Mammary epithelial cell (primary cell): ENCODE measurements at regions not wholly inside any gene's neighbourhood (a gene's known extent, or its start where the extent isn't known, plus 50 kb on each side); places are given as distances from the start of the nearest gene placed in this dataset.

Experiments used
- EZH2 ChIP-seq: IDR thresholded peaks from 2 replicates; pipeline ENCODE4 v1.6.1; 2012; ENCODE audit warnings: low read length, inconsistent platforms, borderline replicate concordance
- TF ChIP-seq, protein P1 (sequence below), 2 donors: IDR thresholded peaks in 1 of 2; conservative IDR thresholded peaks in 1 of 2; 2 replicates each; pipeline ENCODE4 v1.5.1; 2011 to 2012; ENCODE audit warnings: inconsistent platforms in 2 of 2, low read length in 2 of 2, mild to moderate bottlenecking in 2 of 2, control low read depth in 1 of 2, low read depth in 1 of 2; ENCODE audit not compliant: insufficient read depth in 1 of 2; ENCODE audit errors: extremely low read depth in 1 of 2

DNA sequence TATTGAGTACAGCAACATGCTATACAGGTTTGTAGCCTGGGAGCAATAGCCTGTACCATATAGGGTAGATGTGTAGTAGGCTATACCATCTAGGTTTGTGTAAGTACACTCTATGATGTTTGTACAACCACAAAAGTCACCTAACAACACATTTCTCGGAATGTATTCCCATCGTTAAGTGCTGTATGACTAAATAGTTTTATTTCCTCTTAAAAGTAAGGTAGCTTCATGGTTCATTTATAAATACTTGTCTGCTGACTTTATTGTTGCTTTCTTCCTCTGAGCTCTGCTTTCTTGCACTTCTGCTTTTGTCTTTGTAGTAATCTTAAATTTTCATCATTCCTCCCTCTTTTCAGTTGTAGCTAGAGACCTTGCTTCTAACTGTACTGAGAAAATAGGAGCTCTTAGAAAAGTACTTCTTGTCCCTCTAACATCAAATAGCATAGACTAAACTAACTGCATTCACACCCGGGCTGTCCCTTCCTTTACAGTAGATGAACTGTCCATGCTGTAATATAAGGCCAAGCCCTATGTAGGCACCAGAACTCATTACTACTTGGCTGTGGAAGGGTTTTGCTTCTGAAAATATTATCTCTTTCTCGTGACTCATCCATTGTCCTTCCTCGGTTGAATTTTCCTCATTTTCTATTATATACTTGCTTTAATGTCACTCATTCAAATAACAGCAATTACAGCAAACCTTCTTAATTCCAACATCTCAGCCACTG is 55.4 kb upstream of the FAM3C start:
- TF ChIP-seq, protein P1, sequence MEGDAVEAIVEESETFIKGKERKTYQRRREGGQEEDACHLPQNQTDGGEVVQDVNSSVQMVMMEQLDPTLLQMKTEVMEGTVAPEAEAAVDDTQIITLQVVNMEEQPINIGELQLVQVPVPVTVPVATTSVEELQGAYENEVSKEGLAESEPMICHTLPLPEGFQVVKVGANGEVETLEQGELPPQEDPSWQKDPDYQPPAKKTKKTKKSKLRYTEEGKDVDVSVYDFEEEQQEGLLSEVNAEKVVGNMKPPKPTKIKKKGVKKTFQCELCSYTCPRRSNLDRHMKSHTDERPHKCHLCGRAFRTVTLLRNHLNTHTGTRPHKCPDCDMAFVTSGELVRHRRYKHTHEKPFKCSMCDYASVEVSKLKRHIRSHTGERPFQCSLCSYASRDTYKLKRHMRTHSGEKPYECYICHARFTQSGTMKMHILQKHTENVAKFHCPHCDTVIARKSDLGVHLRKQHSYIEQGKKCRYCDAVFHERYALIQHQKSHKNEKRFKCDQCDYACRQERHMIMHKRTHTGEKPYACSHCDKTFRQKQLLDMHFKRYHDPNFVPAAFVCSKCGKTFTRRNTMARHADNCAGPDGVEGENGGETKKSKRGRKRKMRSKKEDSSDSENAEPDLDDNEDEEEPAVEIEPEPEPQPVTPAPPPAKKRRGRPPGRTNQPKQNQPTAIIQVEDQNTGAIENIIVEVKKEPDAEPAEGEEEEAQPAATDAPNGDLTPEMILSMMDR (conservative IDR thresholded peaks at IDR 0.05 in 1 of 2, IDR thresholded peaks at IDR 0.05 in 1 of 2; ENCODE audit: extremely low read depth in 1 of 2, insufficient read depth in 1 of 2, low read depth in 1 of 2, low read length in 2 of 2), result no peak
- no peak for TF ChIP-seq EZH2
